GM21526 (cell line): ENCODE measurements at regions not wholly inside any gene's neighbourhood (a gene's known extent, or its start where the extent isn't known, plus 50 kb on each side); places are given as distances from the start of the nearest gene placed in this dataset.

ENCODE experiments used
- ATAC-seq: cut with Tn5 transposase; IDR thresholded peaks from one replicate; pipeline ENCODE4 v1.9.1; 2021; ENCODE audit warnings: moderate library complexity; ENCODE audit not compliant: unreplicated experiment, low FRiP score

- ATAC-seq, result no peak
These were observed 50.3 kb upstream of the ID2 start for GRCh38 chr2:8631465-8632005.
